Head of caudate nucleus (tissue), 42 donors: ENCODE measurements at regions not wholly inside any gene's neighbourhood (a gene's known extent, or its start where the extent isn't known, plus 50 kb on each side); places are given as distances from the start of the nearest gene placed in this dataset.
"Not testable (repeated sequence)": the region's sequence is repeated elsewhere in the genome, so short reads cannot be mapped to it uniquely, and the experiment has no call there.

Source experiments
- DNase-seq, 42 donors: peaks; one replicate each; pipeline versions ENCODE4 v3.0.0 to v3.0.0-alpha.2; 2020 to 2021; ENCODE audit warnings: mixed read lengths in 7 of 42
- intact Hi-C: fragments of 100-400 bp; cut with DNase I; formaldehyde crosslinking; loops from one replicate; pipeline ENCODE4 v1.15.0; 2022

- intact Hi-C loops, result no loop called here
- peak in 9 of 42 donors; percentile 5 to 50 (median 22) for DNase-seq
Observed at GRCh38 chr13:109422161-109422560, 364.2 kb downstream of the IRS2 start.

- no peak for DNase-seq
- intact Hi-C loops, result no loop called here
Observed at GRCh38 chr13:109419896-109420295, 366.5 kb downstream of the IRS2 start.

- no peak for DNase-seq
- intact Hi-C loops, result no loop called here
Observed at GRCh38 chr13:109418111-109418510, 368.3 kb downstream of the IRS2 start.

GRCh38 chr13:109416001-109416400 is 370.4 kb downstream of the IRS2 start:
- DNase-seq, result no peak
- intact Hi-C loops, result no loop called here

- intact Hi-C loops, result no loop called here
- no peak for DNase-seq
Observed at GRCh38 chr13:109415057-109415456, 371.3 kb downstream of the IRS2 start.

GRCh38 chr13:109412283-109412901 is 374.0 kb downstream of the IRS2 start:
- DNase-seq, result peak in 41 of 42 donors; percentile 17 to 74 (median 49)
- intact Hi-C loops, result no loop called here

GRCh38 chr13:109410868-109411267 is 375.5 kb downstream of the IRS2 start:
- intact Hi-C loops, result no loop called here
- DNase-seq, result no peak

- no peak for DNase-seq
- intact Hi-C loops, result no loop called here
Observed at GRCh38 chr13:109408591-109409382, 377.6 kb downstream of the IRS2 start.

GRCh38 chr13:109406376-109406992 is 379.9 kb downstream of the IRS2 start:
- intact Hi-C loops, result no loop called here
- DNase-seq, result no peak

GRCh38 chr13:109403012-109403421 is 383.4 kb downstream of the IRS2 start:
- intact Hi-C loops, result no loop called here
- no peak for DNase-seq

- DNase-seq, result no peak
- intact Hi-C loops, result no loop called here
Observed at GRCh38 chr13:109401891-109402290, 384.5 kb downstream of the IRS2 start.

- DNase-seq, result no peak
- intact Hi-C loops, result no loop called here
Observed at GRCh38 chr13:109401307-109401706, 385.1 kb downstream of the IRS2 start.

- intact Hi-C loops, result no loop called here
- DNase-seq, result peak in 4 of 42 donors; percentile 14 to 31 (median 22)
Observed at GRCh38 chr13:109400624-109401257, 385.6 kb downstream of the IRS2 start.

- peak in 40 of 42 donors; percentile 9 to 81 (median 42) for DNase-seq
- intact Hi-C loops, result no loop called here
Observed at GRCh38 chr13:109400209-109400608, 386.2 kb downstream of the IRS2 start.

- intact Hi-C loops, result not testable (repeated sequence)
Observed at GRCh38 chr13:109398071-109398470, 388.3 kb downstream of the IRS2 start.

GRCh38 chr13:109397285-109397684 is 389.1 kb downstream of the IRS2 start:
- DNase-seq, result no peak
- intact Hi-C loops, result no loop called here

More at GRCh38 chr13:109398071-109398470, 388.3 kb downstream of the IRS2 start:
- DNase-seq, result not testable (repeated sequence)

GRCh38 chr13:109396266-109396665 is 390.1 kb downstream of the IRS2 start:
- intact Hi-C loops, result no loop called here
- no peak for DNase-seq

GRCh38 chr13:109395014-109395413 is 391.4 kb downstream of the IRS2 start:
- intact Hi-C loops, result no loop called here

GRCh38 chr13:109394311-109394988 is 391.9 kb downstream of the IRS2 start:
- DNase-seq, result no peak
- intact Hi-C loops, result no loop called here

More at GRCh38 chr13:109395014-109395413, 391.4 kb downstream of the IRS2 start:
- no peak for DNase-seq
